DMS79 (cell line): ENCODE measurements at regions not wholly inside any gene's neighbourhood (a gene's known extent, or its start where the extent isn't known, plus 50 kb on each side); places are given as distances from the start of the nearest gene placed in this dataset.
"Not testable (repeated sequence)": the region's sequence is repeated elsewhere in the genome, so short reads cannot be mapped to it uniquely, and the experiment has no call there.

ENCODE experiments used
- DNase-seq: peaks from one replicate; lab custom pipeline; 2025; lab: John Stamatoyannopoulos, UW

DNA sequence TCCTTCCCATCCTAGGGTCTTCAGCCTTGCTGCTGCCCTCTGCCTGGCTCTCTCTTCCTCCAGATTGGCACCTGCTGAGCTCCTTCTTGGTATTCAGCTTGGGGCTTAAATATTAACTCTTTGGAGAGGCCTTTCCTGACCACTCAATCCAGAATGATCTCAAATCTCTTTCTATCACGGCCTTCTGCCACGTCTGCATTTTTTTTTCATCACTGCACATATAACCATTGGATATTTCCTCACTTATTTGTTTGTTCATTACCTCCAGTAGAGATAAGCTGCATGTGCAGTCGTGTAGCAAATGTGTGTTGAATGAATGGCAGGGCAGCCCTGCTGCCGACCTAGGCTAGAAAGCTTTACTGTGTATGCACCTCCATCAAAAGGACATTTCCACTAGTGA lies 51.6 kb upstream of the MPP7 start:
- DNase-seq = no peak

DNA sequence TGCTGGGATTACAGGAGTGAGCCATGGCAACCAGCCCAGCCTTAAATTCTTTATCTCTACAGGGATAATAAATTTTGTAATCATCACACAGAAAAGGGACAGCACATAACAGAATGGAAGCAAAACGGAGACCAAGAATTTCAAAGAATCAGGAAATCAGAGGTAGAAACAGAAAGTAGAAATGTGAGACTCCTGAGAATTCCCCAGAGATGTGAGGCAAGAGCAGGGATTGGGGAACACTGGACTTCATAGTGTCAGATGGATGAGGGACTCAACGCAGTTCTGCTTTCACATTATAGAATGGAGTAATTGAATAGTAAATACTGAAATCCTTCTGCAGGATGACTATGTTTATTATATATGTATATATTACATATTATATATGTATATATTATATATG lies 52.5 kb upstream of the MPP7 start:
- DNase-seq = no peak

DNA sequence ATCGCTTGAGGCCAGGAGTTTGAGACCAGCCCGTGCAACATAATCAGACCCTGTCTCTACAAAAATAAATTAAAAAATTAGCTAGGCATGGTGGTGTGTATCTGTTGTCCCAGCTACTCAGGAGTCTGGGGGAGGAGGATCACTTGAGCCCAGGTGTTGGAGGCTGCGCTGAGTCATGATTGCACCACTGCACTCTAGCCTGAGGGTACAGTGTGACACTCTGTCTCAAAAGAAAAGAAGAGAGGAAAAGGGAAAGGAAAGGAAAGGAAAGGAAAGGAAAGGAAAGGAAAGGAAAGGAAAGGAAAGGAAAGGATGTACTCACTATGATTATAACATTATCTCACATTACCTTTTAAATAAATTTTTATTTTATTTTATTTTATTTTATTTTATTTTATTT lies 56.5 kb upstream of the MPP7 start:
- DNase-seq = no peak

DNA sequence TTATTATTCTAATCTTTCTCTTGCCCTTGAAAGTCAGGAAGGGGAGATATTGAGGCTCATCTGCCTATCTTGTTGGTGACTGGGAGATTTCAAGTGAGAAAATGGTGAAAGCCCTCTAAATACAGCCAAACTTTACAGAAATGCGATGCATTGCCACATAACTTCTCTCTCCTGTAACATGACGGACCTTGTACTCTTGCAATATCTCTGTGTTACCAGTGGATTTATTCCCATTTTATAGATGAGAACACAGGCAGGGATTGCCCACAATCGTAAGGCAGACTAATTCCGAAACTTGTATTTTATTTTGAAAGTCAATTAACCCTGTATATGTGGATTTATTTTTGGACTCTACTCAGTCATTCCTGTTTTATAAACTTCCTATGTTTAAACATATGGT lies 57.3 kb upstream of the MPP7 start:
- no peak for DNase-seq

DNA sequence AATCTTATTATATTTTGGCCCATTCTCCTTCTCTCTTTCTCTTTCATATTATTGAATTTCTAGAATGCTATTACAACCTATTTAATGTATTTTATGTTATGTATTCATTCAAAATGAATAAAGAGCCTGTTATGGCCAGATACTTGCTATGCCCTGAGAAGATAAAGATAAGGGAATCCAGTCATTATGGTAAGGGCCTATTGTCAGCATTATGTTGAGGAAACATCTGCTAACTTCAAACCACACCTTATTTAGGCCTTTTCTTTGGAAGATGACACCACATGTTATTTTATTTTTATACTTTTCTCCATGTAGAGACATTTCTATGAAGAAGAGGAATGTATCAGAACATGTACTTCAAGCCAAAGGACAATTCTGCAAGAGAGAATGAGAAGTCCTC lies 60.5 kb upstream of the MPP7 start:
- no peak for DNase-seq

GRCh38 chr10:28365840-28366239 lies 63.0 kb upstream of the MPP7 start:
- DNase-seq = no peak

- no peak for DNase-seq
Observed at GRCh38 chr10:28366994-28367393, 64.1 kb upstream of the MPP7 start.

DNA sequence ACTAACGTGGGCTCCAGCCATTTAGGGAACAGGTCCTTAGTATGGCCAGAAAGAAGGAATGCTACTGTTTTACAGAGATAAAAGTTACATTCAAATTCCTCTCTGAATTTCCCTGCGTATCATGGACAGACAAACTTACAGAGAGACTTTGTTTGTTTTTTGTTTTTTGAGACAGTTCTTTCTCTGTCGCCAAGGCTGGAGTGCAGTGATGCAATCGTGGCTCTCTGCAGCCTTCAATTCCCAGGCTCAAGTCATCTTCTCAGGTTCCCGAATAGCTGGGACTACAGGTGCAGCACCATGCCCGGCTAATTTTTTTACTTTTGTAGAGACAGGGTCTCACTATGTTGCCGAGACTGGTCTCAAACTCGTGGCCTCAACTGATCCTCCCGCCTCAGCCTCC lies 64.5 kb upstream of the MPP7 start:
- DNase-seq = no peak

DNA sequence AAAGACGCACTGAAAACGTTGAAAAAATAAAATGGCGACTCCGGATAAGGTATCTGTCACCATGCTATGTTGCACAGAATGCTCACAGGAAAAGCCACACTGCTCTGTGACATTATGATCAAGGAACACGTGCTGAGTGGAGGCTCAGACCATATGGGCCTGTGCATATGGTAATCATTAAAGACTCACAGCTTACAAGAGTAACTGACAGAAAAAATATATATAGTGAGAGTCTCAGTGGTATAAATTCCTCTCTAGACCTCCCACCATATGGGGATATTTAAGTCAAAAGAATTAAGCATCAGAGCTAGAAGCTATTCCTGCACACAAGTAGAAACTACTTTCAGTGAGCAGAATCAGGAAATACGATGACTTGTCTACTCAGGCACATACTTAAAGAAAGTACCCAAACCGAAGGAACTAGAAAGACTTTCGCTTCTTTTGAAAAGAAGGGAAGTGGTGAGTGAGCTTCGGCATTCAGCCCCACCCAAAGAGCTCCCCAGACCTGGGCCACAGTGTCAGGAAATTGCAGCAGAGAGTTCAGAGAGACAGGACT lies 65.1 kb upstream of the MPP7 start:
- DNase-seq = no peak

DNA sequence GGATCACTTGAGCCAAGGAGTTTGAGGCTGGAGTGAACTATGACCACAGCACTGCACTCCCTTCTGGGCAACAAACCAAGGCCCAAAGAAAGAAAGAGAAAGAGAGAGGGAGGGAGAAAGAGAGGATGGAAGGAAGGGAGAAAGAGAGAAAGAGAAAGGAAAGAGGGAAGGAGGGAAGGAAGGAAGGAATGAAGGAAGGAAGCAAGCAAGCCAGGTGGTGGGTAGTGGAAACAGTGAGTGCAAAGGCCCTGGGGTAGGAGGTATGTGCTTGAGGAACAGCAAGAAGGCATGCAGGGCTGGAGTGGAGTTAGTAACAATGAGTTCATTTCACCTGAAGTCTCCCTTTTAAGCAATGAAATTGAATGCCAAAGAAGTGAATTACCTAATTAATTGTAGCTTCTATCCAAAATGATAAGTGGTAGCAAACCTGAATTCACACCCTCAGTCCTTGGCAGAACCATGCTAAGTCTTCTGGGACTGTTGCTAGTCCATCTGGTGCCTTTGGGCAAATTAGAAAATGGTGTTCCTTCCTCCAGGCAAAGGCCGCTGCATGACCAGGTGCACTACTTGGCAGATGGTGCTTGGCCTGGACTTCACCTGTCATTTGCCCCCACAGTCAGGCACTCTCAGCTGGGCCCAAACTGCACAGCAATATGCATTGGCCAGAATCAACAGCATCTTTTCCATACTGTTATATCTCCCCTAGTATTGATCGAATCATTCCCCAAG lies 67.4 kb upstream of the MPP7 start:
- DNase-seq = no peak

GRCh38 chr10:28371638-28372037 lies 68.8 kb upstream of the MPP7 start:
- not testable (repeated sequence) for DNase-seq

- DNase-seq = no peak
Observed at GRCh38 chr10:28374036-28374435, 71.2 kb upstream of the MPP7 start.

- no peak for DNase-seq
Observed at GRCh38 chr10:28375399-28376354, 72.8 kb upstream of the MPP7 start.

DNA sequence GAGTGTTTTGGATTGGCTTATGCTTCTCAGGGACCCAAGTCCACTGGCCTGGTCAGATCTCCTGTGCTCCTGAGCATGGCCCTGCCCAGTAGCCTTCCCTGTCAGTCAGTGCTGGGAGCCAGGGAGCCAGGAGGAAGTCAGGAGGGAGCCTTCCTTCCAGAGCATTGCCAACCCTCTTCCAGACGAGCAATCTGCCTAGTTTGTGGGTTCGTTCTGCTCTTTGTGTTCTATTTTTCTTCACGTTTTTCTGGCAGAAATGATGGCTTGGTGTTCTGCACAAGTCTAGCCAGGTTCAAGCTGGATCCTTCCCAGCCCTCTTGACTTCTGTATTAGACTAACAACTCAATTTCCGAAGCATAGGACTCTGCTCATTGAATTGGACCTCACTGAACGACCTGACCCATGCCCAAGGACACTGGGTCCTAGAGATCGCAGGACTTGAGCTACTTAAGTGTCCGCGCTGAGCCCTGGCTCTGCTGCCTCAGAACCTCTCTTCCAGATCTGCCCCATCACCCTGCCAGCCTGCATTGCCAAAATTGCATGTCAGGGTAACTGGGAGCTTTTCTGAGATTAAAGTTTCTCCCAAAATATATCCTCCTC lies 76.2 kb upstream of the MPP7 start:
- DNase-seq = no peak

DNA sequence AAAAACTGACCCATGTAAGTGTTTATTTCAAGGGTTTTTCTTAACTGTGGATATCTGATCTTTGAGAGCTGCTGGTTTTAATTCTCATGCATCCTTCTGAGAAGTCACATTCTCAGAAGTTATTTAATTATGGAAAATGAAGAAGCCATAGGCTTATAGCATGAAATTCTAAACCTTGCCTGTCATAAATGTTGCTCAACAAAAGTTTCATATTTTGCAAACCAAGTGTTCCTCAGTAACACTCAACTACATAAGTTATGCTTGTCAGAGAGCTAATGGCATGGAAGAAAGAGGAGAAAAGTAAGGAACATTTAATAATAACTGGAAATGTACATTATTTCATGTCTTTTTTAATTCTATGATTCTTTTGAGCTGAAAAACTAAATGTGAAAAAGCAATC lies 78.6 kb upstream of the MPP7 start:
- no peak for DNase-seq

GRCh38 chr10:28381903-28382347 lies 79.1 kb upstream of the MPP7 start:
- no peak for DNase-seq

GRCh38 chr10:28382525-28383269 lies 79.8 kb upstream of the MPP7 start:
- no peak for DNase-seq

DNA sequence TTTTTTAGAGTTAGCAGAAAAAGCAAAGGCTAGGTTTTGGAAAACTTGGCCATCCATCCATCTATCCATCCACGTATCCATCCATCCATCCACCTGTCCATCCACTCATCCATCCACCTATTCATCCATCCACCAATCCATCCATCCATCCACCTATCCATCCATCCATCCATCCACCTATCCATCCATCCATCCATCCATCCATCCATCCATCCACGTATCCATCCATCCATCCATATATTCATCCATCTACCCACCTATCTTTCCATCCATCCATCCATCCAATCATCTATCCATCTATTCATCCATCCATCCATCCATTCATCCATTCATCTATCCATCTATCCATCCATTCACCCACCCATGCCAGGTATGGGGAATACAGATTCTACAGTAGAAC lies 81.7 kb upstream of the MPP7 start:
- no peak for DNase-seq

DNA sequence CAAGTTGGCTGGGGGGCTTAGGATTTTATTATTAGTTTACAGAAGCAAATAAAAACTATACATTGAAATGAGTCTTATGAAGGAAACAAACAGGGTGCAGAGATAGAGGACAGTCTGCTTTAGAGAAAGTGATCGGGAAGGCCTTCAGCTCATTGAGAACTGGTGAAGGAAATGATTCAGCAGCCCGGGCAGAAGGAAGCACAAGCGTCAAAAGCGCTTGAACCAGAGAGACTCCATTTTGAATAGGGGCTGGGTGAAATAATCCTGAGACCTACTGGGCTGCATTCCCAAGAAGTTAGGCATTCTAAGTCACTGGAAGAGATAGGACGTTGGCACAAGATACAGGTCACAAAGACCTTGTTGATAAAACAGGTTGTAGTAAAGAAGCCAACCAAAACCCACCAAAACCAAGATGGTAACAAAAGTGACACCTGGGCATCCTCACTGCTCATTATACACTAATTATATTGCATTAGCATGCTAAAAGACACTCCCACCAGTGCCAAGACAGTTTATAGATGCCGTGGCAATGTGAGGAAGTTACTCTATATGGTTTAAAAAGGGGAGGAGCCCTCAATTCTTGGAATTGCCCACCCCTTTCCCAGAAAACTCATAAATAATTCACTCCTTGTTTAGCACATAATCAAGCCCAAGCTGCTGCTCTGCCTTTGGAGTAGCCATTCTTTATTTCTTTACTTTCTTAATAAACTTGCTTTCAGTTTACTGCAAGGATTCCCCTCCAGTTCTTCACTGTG lies 83.1 kb upstream of the MPP7 start:
- no peak for DNase-seq

- no peak for DNase-seq
Observed at GRCh38 chr10:28386503-28386868, 83.6 kb upstream of the MPP7 start.

- no peak for DNase-seq
Observed at GRCh38 chr10:28387140-28387539, 84.3 kb upstream of the MPP7 start.
